ENCODE measurements at regions not wholly inside any gene's neighbourhood (a gene's known extent, or its start where the extent isn't known, plus 50 kb on each side); places are given as distances from the start of the nearest gene placed in this dataset.

GRCh38 chr4:157572284-157572683, 351.8 kb downstream of the GRIA2 start:
- intact Hi-C loops (cut with DNase I) = no loop called here
- Histone ChIP-seq H3K27ac (ENCODE audit: low read depth in 1 of 2, low read length in 2 of 2) (no peak overlapping the region), H3K4me3 (ENCODE audit: low read length in 2 of 2) (no peak overlapping the region), H3K4me1 (ENCODE audit: control insufficient read depth in 1 of 2, insufficient read depth in 2 of 2, low read length in 2 of 2) (no peaks in the 10 kb centered on the region), H3K27me3 (ENCODE audit: control insufficient read depth in 1 of 2, insufficient read depth in 2 of 2, low read length in 1 of 2) (no peaks in the 10 kb centered on the region), H3K9me3 (ENCODE audit: control insufficient read depth, low read length) (no peaks in the 10 kb centered on the region), H3K36me3 (ENCODE audit: control insufficient read depth in 1 of 2, insufficient read depth in 2 of 2, low read length in 1 of 2) (no peaks in the 10 kb centered on the region)
- 37 to 41% methylated on average over 2 of the region's 2 CpGs for WGBS, 2 donors
- no peak for DNase-seq
- no peak for ATAC-seq (ENCODE audit: low FRiP score)

- ATAC-seq (ENCODE audit: low FRiP score) = no peak
- intact Hi-C loops (cut with DNase I) = no loop called here
- no peaks in the 10 kb centered on the region for H3K9me3 ChIP-seq (ENCODE audit: control insufficient read depth, low read length)
Observed at GRCh38 chr4:157564771-157565170, 344.2 kb downstream of the GRIA2 start.

DNA sequence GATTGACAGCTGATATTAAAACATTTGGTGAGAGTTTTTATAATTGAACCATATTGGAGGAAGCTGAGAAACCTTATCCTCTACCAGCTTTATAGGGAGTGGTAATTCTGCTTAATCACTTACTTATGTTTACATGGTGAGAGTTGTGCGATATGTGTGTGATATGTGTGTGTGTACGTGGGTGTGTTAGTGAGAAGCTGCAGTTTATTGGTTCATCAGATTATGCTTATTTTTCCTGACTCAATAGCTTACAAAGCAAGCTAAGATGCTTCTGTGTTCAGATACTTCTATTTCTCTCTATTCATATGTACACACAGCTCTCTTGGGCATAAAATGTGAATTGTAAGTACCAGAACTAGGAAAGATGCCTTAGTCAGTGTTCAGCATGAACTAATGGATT, 343.7 kb downstream of the GRIA2 start:
- 83 to 85% methylated on average over 2 of the region's 2 CpGs for WGBS, 2 donors
- Histone ChIP-seq H3K27me3 (ENCODE audit: control insufficient read depth in 1 of 2, insufficient read depth in 2 of 2, low read length in 1 of 2) (no peaks in the 10 kb centered on the region), H3K4me3 (ENCODE audit: low read length in 2 of 2) (no peak overlapping the region), H3K9me3 (ENCODE audit: control insufficient read depth, low read length) (no peaks in the 10 kb centered on the region), H3K27ac (ENCODE audit: low read depth in 1 of 2, low read length in 2 of 2) (no peak overlapping the region), H3K4me1 (ENCODE audit: control insufficient read depth in 1 of 2, insufficient read depth in 2 of 2, low read length in 2 of 2) (no peaks in the 10 kb centered on the region), H3K36me3 (ENCODE audit: control insufficient read depth in 1 of 2, insufficient read depth in 2 of 2, low read length in 1 of 2) (no peaks in the 10 kb centered on the region)
- no peak for DNase-seq
- no peak for ATAC-seq (ENCODE audit: low FRiP score)
- intact Hi-C loops (cut with DNase I) = no loop called here

More at GRCh38 chr4:157564771-157565170, 344.2 kb downstream of the GRIA2 start:
- H3K36me3 ChIP-seq (ENCODE audit: control insufficient read depth in 1 of 2, insufficient read depth in 2 of 2, low read length in 1 of 2) = no peaks in the 10 kb centered on the region
- 78% methylated on average over 2 of the region's 2 CpGs for WGBS, 2 donors
- no peak for DNase-seq
- no peak overlapping the region for H3K4me3 ChIP-seq (ENCODE audit: low read length in 2 of 2)
- H3K27me3 ChIP-seq (ENCODE audit: control insufficient read depth in 1 of 2, insufficient read depth in 2 of 2, low read length in 1 of 2) = no peaks in the 10 kb centered on the region
- H3K27ac ChIP-seq (ENCODE audit: low read depth in 1 of 2, low read length in 2 of 2) = no peak overlapping the region
- H3K4me1 ChIP-seq (ENCODE audit: control insufficient read depth in 1 of 2, insufficient read depth in 2 of 2, low read length in 2 of 2) = no peaks in the 10 kb centered on the region

- Histone ChIP-seq H3K27ac (ENCODE audit: low read depth in 1 of 2, low read length in 2 of 2) (no peak overlapping the region), H3K9me3 (ENCODE audit: control insufficient read depth, low read length) (no peaks in the 10 kb centered on the region), H3K4me3 (ENCODE audit: low read length in 2 of 2) (no peak overlapping the region), H3K4me1 (ENCODE audit: control insufficient read depth in 1 of 2, insufficient read depth in 2 of 2, low read length in 2 of 2) (no peaks in the 10 kb centered on the region), H3K36me3 (ENCODE audit: control insufficient read depth in 1 of 2, insufficient read depth in 2 of 2, low read length in 1 of 2) (no peaks in the 10 kb centered on the region), H3K27me3 (ENCODE audit: control insufficient read depth in 1 of 2, insufficient read depth in 2 of 2, low read length in 1 of 2) (no peaks in the 10 kb centered on the region)
- intact Hi-C loops (cut with DNase I) = no loop called here
- 93 to 94% methylated on average over 2 of the region's 2 CpGs for WGBS, 2 donors
- no peak for DNase-seq
- ATAC-seq (ENCODE audit: low FRiP score) = no peak
Observed at GRCh38 chr4:157558016-157558415, 337.5 kb downstream of the GRIA2 start.

DNA sequence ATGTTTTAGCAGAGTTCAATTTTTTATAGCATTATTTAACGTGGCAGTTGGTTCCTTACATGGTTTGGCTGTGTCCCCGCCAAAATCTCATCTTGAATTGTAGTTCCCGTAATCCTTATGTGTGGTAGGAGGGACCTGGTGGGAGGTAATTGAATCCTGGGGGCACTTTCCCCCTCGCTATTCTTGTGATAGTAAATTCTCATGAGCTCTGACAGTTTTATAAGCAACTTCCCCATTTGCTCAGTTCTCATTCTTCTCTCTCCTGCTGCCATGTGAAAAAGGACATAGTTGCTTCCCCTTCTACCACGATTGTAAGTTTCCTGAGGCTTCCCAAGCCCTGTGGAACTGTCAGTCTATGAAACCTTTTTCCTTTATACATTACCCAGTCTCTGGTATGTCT, 329.5 kb downstream of the GRIA2 start:
- intact Hi-C loops (cut with DNase I) = no loop called here
- Histone ChIP-seq H3K36me3 (ENCODE audit: control insufficient read depth in 1 of 2, insufficient read depth in 2 of 2, low read length in 1 of 2) (no peaks in the 10 kb centered on the region), H3K4me3 (ENCODE audit: low read length in 2 of 2) (no peak overlapping the region), H3K9me3 (ENCODE audit: control insufficient read depth, low read length) (no peaks in the 10 kb centered on the region), H3K27ac (ENCODE audit: low read depth in 1 of 2, low read length in 2 of 2) (no peak overlapping the region), H3K27me3 (ENCODE audit: control insufficient read depth in 1 of 2, insufficient read depth in 2 of 2, low read length in 1 of 2) (no peaks in the 10 kb centered on the region), H3K4me1 (ENCODE audit: control insufficient read depth in 1 of 2, insufficient read depth in 2 of 2, low read length in 2 of 2) (no peaks in the 10 kb centered on the region)
- DNase-seq (no peak), ATAC-seq (ENCODE audit: low FRiP score) (no peak)
- 88 to 89% methylated on average over 5 of the region's 5 CpGs for WGBS, 2 donors

GRCh38 chr4:157527954-157528353, 307.4 kb downstream of the GRIA2 start:
- ATAC-seq (ENCODE audit: low FRiP score) (no peak), DNase-seq (no peak)
- Histone ChIP-seq H3K4me1 (ENCODE audit: control insufficient read depth in 1 of 2, insufficient read depth in 2 of 2, low read length in 2 of 2) (peaks cover 0 to 5% of the 10 kb centered on the region in 2 donors), H3K9me3 (ENCODE audit: control insufficient read depth, low read length) (peaks cover 3% of the 10 kb centered on the region), H3K4me3 (ENCODE audit: low read length in 2 of 2) (no peak overlapping the region), H3K27me3 (ENCODE audit: control insufficient read depth in 1 of 2, insufficient read depth in 2 of 2, low read length in 1 of 2) (no peaks in the 10 kb centered on the region), H3K36me3 (ENCODE audit: control insufficient read depth in 1 of 2, insufficient read depth in 2 of 2, low read length in 1 of 2) (no peaks in the 10 kb centered on the region), H3K27ac (ENCODE audit: low read depth in 1 of 2, low read length in 2 of 2) (no peak overlapping the region)
- WGBS, 2 donors = 74 to 78% methylated on average over 1 of the region's 1 CpG
- intact Hi-C loops (cut with DNase I) = no loop called here

- no peak overlapping the region for H3K27ac ChIP-seq (ENCODE audit: low read depth in 1 of 2, low read length in 2 of 2)
- H3K27me3 ChIP-seq (ENCODE audit: control insufficient read depth in 1 of 2, insufficient read depth in 2 of 2, low read length in 1 of 2) = no peaks in the 10 kb centered on the region
- no peak for ATAC-seq (ENCODE audit: low FRiP score)
- no peaks in the 10 kb centered on the region for H3K9me3 ChIP-seq (ENCODE audit: control insufficient read depth, low read length)
- WGBS, 2 donors = 73 to 75% methylated on average over 2 of the region's 2 CpGs
- intact Hi-C loops (cut with DNase I) = no loop called here
- no peaks in the 10 kb centered on the region for H3K4me1 ChIP-seq (ENCODE audit: control insufficient read depth in 1 of 2, insufficient read depth in 2 of 2, low read length in 2 of 2)
- H3K36me3 ChIP-seq (ENCODE audit: control insufficient read depth in 1 of 2, insufficient read depth in 2 of 2, low read length in 1 of 2) = no peaks in the 10 kb centered on the region
- H3K4me3 ChIP-seq (ENCODE audit: low read length in 2 of 2) = no peak overlapping the region
- DNase-seq = no peak
Observed at GRCh38 chr4:157521906-157522305, 301.4 kb downstream of the GRIA2 start.

DNA sequence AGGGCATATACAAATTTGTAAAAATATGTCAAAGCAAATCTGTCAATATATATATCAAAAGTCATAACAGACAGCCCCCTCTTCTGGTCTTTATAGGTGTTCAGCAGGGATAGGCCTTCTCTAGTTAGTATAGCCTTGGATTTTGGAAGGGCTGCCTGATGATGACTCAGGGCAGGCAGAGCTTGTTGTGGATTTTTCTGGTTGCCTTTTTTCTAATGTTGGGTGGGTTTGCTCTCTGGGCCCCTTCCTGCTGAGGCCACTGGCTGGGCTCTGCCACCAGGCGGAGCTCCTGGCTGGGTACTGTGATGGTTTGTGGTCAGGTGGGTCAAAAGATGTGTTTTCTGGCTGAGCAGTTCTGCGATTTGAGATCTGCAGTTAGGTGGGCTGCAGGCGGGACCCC, 294.2 kb downstream of the GRIA2 start:
- WGBS, 2 donors = 84 to 86% methylated on average over 3 of the region's 3 CpGs
- ATAC-seq (ENCODE audit: low FRiP score) (no peak), DNase-seq (no peak)
- no peaks in the 10 kb centered on the region for H3K9me3 ChIP-seq (ENCODE audit: control insufficient read depth, low read length)
- H3K27me3 ChIP-seq (ENCODE audit: control insufficient read depth in 1 of 2, insufficient read depth in 2 of 2, low read length in 1 of 2) = no peaks in the 10 kb centered on the region
- H3K4me1 ChIP-seq (ENCODE audit: control insufficient read depth in 1 of 2, insufficient read depth in 2 of 2, low read length in 2 of 2) = no peaks in the 10 kb centered on the region
- H3K27ac ChIP-seq (ENCODE audit: low read depth in 1 of 2, low read length in 2 of 2) = no peak overlapping the region
- H3K4me3 ChIP-seq (ENCODE audit: low read length in 2 of 2) = no peak overlapping the region
- intact Hi-C loops (cut with DNase I) = no loop called here
- no peaks in the 10 kb centered on the region for H3K36me3 ChIP-seq (ENCODE audit: control insufficient read depth in 1 of 2, insufficient read depth in 2 of 2, low read length in 1 of 2)

GRCh38 chr4:157509341-157509740, 288.8 kb downstream of the GRIA2 start:
- no peak for ATAC-seq (ENCODE audit: low FRiP score)
- no peak for DNase-seq
- H3K36me3 ChIP-seq (ENCODE audit: control insufficient read depth in 1 of 2, insufficient read depth in 2 of 2, low read length in 1 of 2) = no peaks in the 10 kb centered on the region
- H3K27me3 ChIP-seq (ENCODE audit: control insufficient read depth in 1 of 2, insufficient read depth in 2 of 2, low read length in 1 of 2) = no peaks in the 10 kb centered on the region
- 22 to 31% methylated on average over 3 of the region's 3 CpGs for WGBS, 2 donors
- intact Hi-C loops (cut with DNase I) = no loop called here
- H3K9me3 ChIP-seq (ENCODE audit: control insufficient read depth, low read length) = no peaks in the 10 kb centered on the region
- H3K4me3 ChIP-seq (ENCODE audit: low read length in 2 of 2) = no peak overlapping the region
- no peaks in the 10 kb centered on the region for H3K4me1 ChIP-seq (ENCODE audit: control insufficient read depth in 1 of 2, insufficient read depth in 2 of 2, low read length in 2 of 2)
- H3K27ac ChIP-seq (ENCODE audit: low read depth in 1 of 2, low read length in 2 of 2) = peak overlapping the region in 1 of 2 donors; percentile 33

Data from aorta (tissue), 5 donors.